ENCODE measurements at regions not wholly inside any gene's neighbourhood (a gene's known extent, or its start where the extent isn't known, plus 50 kb on each side); places are given as distances from the start of the nearest gene placed in this dataset.

- TF ChIP-seq CTCF (IDR thresholded peaks at IDR 0.05): no peak
- no peak for TF ChIP-seq ZFX (IDR thresholded peaks at IDR 0.05; ENCODE audit: borderline replicate concordance)
Measured at GRCh38 chr14:84401631-84402030, 1128.3 kb upstream of the FLRT2 start.

Data from 22Rv1 (cell line).